GM12892 (cell line): ENCODE measurements at regions not wholly inside any gene's neighbourhood (a gene's known extent, or its start where the extent isn't known, plus 50 kb on each side); places are given as distances from the start of the nearest gene placed in this dataset.

ENCODE experiments used
- POLR2A ChIP-seq: IDR thresholded peaks from 2 replicates; pipeline ENCODE4 v1.6.1; 2011; ENCODE audit warnings: low read depth, low read length, control low read depth
- POLR2AphosphoS5 ChIP-seq: IDR thresholded peaks from 2 replicates; pipeline ENCODE4 v1.6.1; 2011; ENCODE audit warnings: low read depth, low read length, control low read depth
- TAF1 ChIP-seq: IDR thresholded peaks from 2 replicates; pipeline ENCODE4 v1.6.1; 2011; ENCODE audit warnings: low read depth, mild to moderate bottlenecking, control low read depth, low read length, borderline replicate concordance

- TF ChIP-seq POLR2A (no peak), POLR2AphosphoS5 (no peak), TAF1 (no peak)
These were observed 123.6 kb upstream of the SLC35B3 start for GRCh38 chr6:8558953-8559352.
